ENCODE measurements at regions not wholly inside any gene's neighbourhood (a gene's known extent, or its start where the extent isn't known, plus 50 kb on each side); places are given as distances from the start of the nearest gene placed in this dataset.

GRCh38 chr1:115225993-115226685 is 111.9 kb downstream of the NGF start:
- FAIRE-seq, result no peak
- POLR2A ChIA-PET, result no interaction called here
- RAD21 ChIA-PET (ENCODE audit: unreplicated experiment), result no interaction called here
- Histone ChIP-seq H3K79me2 (ENCODE audit: control insufficient read depth, insufficient read depth, low read length) (no peaks in the 10 kb centered on the region), H4K20me1 (ENCODE audit: control insufficient read depth, insufficient read depth) (no peaks in the 10 kb centered on the region), H3K36me3 (ENCODE audit: control insufficient read depth in 2 of 2, insufficient read depth in 2 of 2, low read length in 1 of 2) (no peaks in the 10 kb centered on the region), H3K4me2 (ENCODE audit: control insufficient read depth, insufficient read depth) (no peak overlapping the region), H3K4me3 (no peak overlapping the region), H3K27ac (ENCODE audit: control insufficient read depth, insufficient read depth) (no peak overlapping the region), H3K4me1 (ENCODE audit: control insufficient read depth, insufficient read depth, low read length) (no peaks in the 10 kb centered on the region), H3K9ac (ENCODE audit: control insufficient read depth, insufficient read depth, low read length) (no peak overlapping the region), H3K9me3 (replicated peaks; ENCODE audit: control insufficient read depth, insufficient read depth, low read length) (no peaks in the 10 kb centered on the region), H2AFZ (ENCODE audit: control insufficient read depth, low read depth, low read length) (no peak overlapping the region), H3K27me3 (replicated peaks in 1 of 2; ENCODE audit: control insufficient read depth in 2 of 2, insufficient read depth in 2 of 2, low read length in 1 of 2) (no peaks in the 10 kb centered on the region; a peak in 1 of 4 replicates)
- TF ChIP-seq RCOR1 (conservative IDR thresholded peaks at IDR 0.05; ENCODE audit: low read depth, low read length) (no peak), MXI1 (IDR thresholded peaks at IDR 0.05; ENCODE audit: low read depth, low read length) (no peak), TARDBP (IDR thresholded peaks at IDR 0.05; ENCODE audit: borderline replicate concordance) (no peak), NR2C1 (IDR thresholded peaks at IDR 0.05) (no peak), CBFB (IDR thresholded peaks at IDR 0.05; ENCODE audit: low read depth) (no peak), CBX3 (IDR thresholded peaks at IDR 0.05; ENCODE audit: borderline replicate concordance, low read depth) (no peak), SRF (IDR thresholded peaks at IDR 0.05; ENCODE audit: low read depth in 2 of 2, low read length in 2 of 2) (no peak), MTA2 (IDR thresholded peaks at IDR 0.05; ENCODE audit: low read depth) (no peak), RAD21 (IDR thresholded peaks at IDR 0.05; ENCODE audit: insufficient read depth, low read depth, low read length) (no peak), BCL3 (IDR thresholded peaks at IDR 0.05; ENCODE audit: borderline replicate concordance, insufficient read depth, low read depth, low read length, poor library complexity, severe bottlenecking) (no peak), ZBTB4 (CRISPR knock-in tag; IDR thresholded peaks at IDR 0.05) (no peak), TBL1XR1 (IDR thresholded peaks at IDR 0.05; ENCODE audit: low read depth, low read length) (no peak), E4F1 (IDR thresholded peaks at IDR 0.05; ENCODE audit: borderline replicate concordance, partially characterized antibody) (no peak), ASH2L (IDR thresholded peaks at IDR 0.05; ENCODE audit: borderline replicate concordance, low read depth) (no peak), LARP7 (IDR thresholded peaks at IDR 0.05) (no peak), RELA (IDR thresholded peaks at IDR 0.05; ENCODE audit: borderline replicate concordance, partially characterized antibody) (no peak), POLR2A (IDR thresholded peaks at IDR 0.05; ENCODE audit: low read depth, low read length) (no peak)
- in situ Hi-C loops (cut with MboI) (no loop called here), intact Hi-C loops (cut with micrococcal nuclease; ENCODE audit: unreplicated experiment) (no loop called here)
- no TSS peak for BruUV-seq (replicated peaks)
- DNase-seq (ENCODE audit: low read depth, low spot score), result no peak
- WGBS (ENCODE audit: insufficient coverage, insufficient replicate concordance, low lambda C conversion rate, missing lambda C conversion rate), result 6% methylated on average over 11 of the region's 11 CpGs
- SMC1A ChIA-PET (ENCODE audit: uncharacterized antibody, unreplicated experiment), result no interaction called here
- CTCF ChIA-PET, result interaction anchor here (0.6 kb wide), 1 partner anchor 585 kb away, joined by 3 read pairs; no protein-coding TSS in a partner anchor
- no peak for ATAC-seq

Data from GM12878 (cell line).